Right cardiac atrium (tissue), 5 donors: ENCODE measurements at regions not wholly inside any gene's neighbourhood (a gene's known extent, or its start where the extent isn't known, plus 50 kb on each side); places are given as distances from the start of the nearest gene placed in this dataset.

Source experiments
- ATAC-seq, 2 donors: fragments of 200-7000 bp; cut with Tn5 transposase; one replicate each; pipeline versions ENCODE4 v1.8.0 to v1.9.1; 2020; ENCODE audit warnings: moderate library complexity in 2 of 2, mild to moderate bottlenecking in 1 of 2
- DNase-seq, 3 donors: peaks; one replicate each; pipeline ENCODE4 v3.0.0-alpha.2; 2020
- H3K27ac ChIP-seq: one replicate; pipeline ENCODE4 v1.5.1; 2013; ENCODE audit warnings: mild to moderate bottlenecking, low read length, control low read depth, moderate library complexity
- H3K27me3 ChIP-seq: one replicate; pipeline ENCODE4 v1.6.1; 2013; ENCODE audit not compliant: control insufficient read depth, insufficient read depth
- H3K4me1 ChIP-seq: one replicate; pipeline ENCODE4 v1.6.1; 2013; ENCODE audit warnings: low read length; ENCODE audit not compliant: control insufficient read depth, insufficient read depth
- H3K4me3 ChIP-seq: one replicate; pipeline ENCODE4 v1.5.1; 2013; ENCODE audit warnings: low read length, control low read depth
- H3K9me3 ChIP-seq: one replicate; pipeline ENCODE4 v1.6.1; 2013; ENCODE audit warnings: low read length; ENCODE audit not compliant: control insufficient read depth
- WGBS: extraction: QIAGEN DNeasy Blood & Tissue Kit; methylation state at CpG from one replicate; pipeline ENCODE4 v1.1.7; 2013; 5-methylcytosine and 5-hydroxymethylcytosine counted together
- intact Hi-C, 4 donors: fragments of 100-400 bp; cut with DNase I; formaldehyde crosslinking; loops; one replicate each; pipeline versions ENCODE4 v1.11.0 to v1.14.0; 2022 to 2023
- donor health status: healthy with polysubstance abuse.
- donor health status: DM: no; HTN: yes; CAD: no.
- donor health status: DM: no; HTN: no; CAD: no.
- donor health status: DM: no; HTN: yes; CAD: no; lungs with severe emphysema.
- donor health status: DM: yes; HTN: yes; CAD: no.

DNA sequence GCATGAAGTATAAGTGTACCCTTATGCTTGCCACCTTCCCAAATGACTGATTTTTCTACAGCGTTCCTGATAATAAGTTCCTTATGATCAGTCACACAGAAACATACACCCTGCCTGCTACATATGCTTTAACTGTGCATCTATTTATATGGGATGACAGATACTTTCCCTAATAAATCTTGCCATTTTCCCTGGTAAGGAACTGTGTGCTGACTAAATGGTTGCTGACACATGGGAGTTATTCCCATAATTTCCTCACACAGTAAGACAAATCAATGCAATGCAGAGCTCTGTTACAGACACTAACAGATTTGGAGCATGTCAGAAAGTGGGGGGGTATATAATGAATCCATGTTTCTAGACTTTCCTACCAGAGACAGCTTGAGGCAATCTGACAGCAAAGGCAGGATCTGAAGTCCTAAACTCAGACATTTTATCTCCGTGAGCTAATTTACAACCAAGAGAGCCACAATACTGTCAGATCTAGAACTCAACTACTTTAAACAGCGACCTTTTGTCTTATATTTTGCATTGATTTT lies 86.9 kb upstream of the TCF12 start:
- 80% methylated on average over 3 of the region's 3 CpGs for WGBS
- Histone ChIP-seq H3K4me3 (no peak overlapping the region), H3K4me1 (no peaks in the 10 kb centered on the region), H3K27ac (no peak overlapping the region), H3K27me3 (no peaks in the 10 kb centered on the region), H3K9me3 (no peaks in the 10 kb centered on the region)
- ATAC-seq (no peak), DNase-seq (no peak)
- intact Hi-C loops: loop anchor here in 1 of 4 donors (10.0 kb wide), 1 partner anchor 473 kb away; no protein-coding TSS in a partner anchor

DNA sequence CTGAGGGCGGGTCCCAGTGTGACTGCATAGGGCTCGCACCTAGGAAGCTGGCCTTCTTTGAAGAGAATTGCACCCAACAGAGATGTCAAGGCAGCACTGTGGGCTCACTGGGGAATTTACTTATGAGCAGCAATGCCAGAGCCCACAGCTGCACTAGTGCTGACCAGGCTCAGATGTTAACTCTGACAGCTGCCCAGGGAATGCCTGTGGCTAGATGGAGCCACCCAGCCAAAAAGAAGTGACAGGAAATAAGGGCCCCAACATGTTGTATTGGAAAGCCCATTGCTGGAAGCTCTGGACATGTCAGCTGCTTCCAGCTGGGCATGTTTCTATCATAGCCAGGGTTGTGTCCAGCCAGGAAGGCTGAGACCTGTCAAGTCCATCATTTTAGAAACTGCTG lies 90.9 kb upstream of the ZNF280D start:
- no peak overlapping the region for H3K4me3 ChIP-seq
- H3K27ac ChIP-seq: no peak overlapping the region
- H3K27me3 ChIP-seq: no peaks in the 10 kb centered on the region
- ATAC-seq (no peak), DNase-seq (no peak)
- intact Hi-C loops: loop anchor here in 2 of 4 donors (5.0 to 10.0 kb wide), 2 partner anchors 43 to 311 kb away; no protein-coding TSS in a partner anchor
- no peaks in the 10 kb centered on the region for H3K9me3 ChIP-seq
- 90% methylated on average over 2 of the region's 2 CpGs for WGBS
- H3K4me1 ChIP-seq: peaks cover 2% of the 10 kb centered on the region

DNA sequence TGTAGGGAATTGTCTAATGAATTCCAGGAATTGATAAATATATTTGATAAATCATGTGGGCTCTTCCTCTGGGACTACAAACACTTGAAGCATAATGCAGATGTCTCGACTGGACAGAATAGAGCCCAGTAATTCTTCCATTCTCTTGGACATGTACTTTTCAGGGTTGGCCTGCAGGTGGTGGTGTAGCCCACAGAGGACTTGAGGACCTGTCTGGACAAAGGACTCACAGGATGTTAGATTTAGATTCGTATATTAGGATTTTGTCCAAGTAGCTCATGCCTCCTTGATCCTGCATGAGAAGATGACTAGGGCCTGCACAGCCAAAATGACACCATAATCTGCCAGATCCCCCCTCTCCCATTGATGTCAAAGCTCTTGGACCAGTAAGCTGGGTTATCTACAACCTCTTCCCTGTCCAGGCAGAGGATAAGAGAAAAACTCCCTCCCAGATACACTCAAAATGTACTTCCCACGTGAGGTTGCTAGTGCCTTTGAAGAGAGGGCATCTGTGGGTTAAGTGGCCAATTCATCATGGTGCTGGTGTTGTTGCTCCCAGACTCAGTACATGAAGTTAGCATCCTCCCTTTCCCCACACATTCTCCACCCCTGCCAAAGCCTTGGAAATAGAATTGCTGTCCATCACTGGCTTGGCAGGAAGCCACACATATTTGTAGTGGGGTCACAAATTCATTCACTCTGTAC lies 88.6 kb upstream of the ZNF280D start:
- WGBS: 28% methylated on average over 3 of the region's 3 CpGs
- H3K4me1 ChIP-seq: peaks cover 6% of the 10 kb centered on the region
- H3K27me3 ChIP-seq: no peaks in the 10 kb centered on the region
- ATAC-seq: peak; percentile 80 to 87
- no peaks in the 10 kb centered on the region for H3K9me3 ChIP-seq
- no peak overlapping the region for H3K27ac ChIP-seq
- intact Hi-C loops: loop anchor here in 2 of 4 donors (5.0 to 10.0 kb wide), 2 partner anchors 45 to 313 kb away; no protein-coding TSS in a partner anchor
- H3K4me3 ChIP-seq: no peak overlapping the region
- DNase-seq: peak; percentile 27 to 68 (median 63)

DNA sequence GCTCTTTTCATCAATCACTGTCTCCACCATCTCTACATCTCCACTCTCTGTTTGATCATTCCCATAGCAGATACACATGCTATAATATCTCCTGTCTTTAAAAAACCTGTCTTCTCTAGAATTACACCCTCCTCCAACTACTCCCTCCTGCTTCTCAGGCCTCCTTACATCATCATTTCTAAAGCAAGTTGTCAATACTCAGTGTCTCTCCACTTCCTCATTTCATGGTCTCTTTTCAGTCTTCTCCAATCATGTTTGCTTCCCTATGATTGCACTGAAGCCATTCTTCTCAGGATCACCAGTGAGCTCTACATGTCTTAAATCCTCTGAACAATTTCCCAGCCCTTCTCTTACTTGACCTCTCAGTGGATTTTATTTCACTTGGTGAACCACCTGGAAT lies 87.0 kb upstream of the ZNF280D start:
- Histone ChIP-seq H3K27ac (no peak overlapping the region), H3K4me1 (peaks cover 6% of the 10 kb centered on the region), H3K4me3 (no peak overlapping the region), H3K9me3 (no peaks in the 10 kb centered on the region), H3K27me3 (no peaks in the 10 kb centered on the region)
- intact Hi-C loops: loop anchor here in 2 of 4 donors (5.0 to 10.0 kb wide), 2 partner anchors 47 to 314 kb away; no protein-coding TSS in a partner anchor
- DNase-seq (no peak), ATAC-seq (no peak)

DNA sequence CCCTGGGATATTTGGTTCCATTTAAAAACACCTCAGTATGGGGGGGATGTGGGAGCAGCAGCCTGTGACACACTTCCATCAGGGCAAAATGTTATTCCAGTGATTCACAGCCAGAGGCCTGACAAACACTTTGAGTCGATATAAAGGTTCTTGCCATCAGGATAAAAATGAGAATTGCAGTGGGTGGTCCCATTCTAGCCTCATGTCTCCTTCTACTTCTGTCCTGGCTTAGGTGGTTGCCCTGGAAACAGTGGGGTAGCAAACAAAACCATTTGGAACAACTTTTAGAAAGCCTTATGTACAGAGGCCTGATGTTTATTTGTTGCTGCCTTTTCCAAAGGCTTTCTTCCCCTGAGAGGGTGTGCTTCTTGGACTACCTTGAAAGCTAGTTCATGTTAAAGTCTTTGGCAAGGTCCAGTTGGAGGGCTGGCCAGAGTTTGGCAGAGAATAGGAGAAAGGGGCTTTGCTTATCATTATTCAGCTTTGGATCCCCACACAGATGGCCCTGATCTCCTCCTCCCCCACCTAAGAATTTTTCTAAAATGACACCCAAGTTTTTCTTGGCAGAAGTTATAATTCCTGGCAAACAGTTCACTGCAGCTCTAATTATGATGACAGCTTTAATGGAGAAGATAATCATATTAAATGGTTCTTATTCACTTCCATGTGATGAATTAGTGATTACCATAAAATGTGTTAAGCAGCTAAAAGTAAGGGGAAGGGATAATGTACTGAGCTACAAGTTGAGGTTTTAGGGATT lies 84.2 kb upstream of the ZNF280D start:
- no peak for DNase-seq
- no peak for ATAC-seq
- H3K4me3 ChIP-seq: no peak overlapping the region
- H3K9me3 ChIP-seq: no peaks in the 10 kb centered on the region
- no peak overlapping the region for H3K27ac ChIP-seq
- WGBS: 36% methylated on average over 1 of the region's 1 CpG
- intact Hi-C loops: loop anchor here in 1 of 4 donors (10.0 kb wide), 1 partner anchor 83 kb away; the partner anchor contains the start of gene ZNF280D
- peaks cover 8% of the 10 kb centered on the region for H3K4me1 ChIP-seq
- no peaks in the 10 kb centered on the region for H3K27me3 ChIP-seq

DNA sequence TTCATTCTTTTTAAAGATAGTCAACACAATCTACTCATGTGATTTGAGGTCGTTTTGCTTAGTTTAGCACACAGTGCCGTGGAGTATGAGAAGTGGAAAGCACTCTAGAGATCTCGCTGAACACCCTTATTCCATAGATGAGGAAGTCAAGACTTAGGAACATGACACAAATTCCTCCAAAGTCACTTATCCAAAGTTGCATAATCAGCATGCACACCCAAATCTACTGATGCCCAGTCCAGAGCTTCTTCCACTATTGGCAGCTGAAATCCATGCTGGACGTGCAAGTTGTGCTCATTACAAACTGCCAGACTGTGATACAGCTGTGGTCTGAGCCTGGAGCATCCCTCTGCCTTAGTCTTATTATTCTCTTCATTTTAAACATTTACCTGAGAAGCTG lies 83.5 kb upstream of the ZNF280D start:
- Histone ChIP-seq H3K9me3 (no peaks in the 10 kb centered on the region), H3K27ac (no peak overlapping the region), H3K4me1 (peaks cover 7% of the 10 kb centered on the region), H3K4me3 (no peak overlapping the region), H3K27me3 (no peaks in the 10 kb centered on the region)
- intact Hi-C loops: loop anchor here in 1 of 4 donors (10.0 kb wide), 1 partner anchor 82 kb away; the partner anchor contains the start of gene ZNF280D
- no peak for ATAC-seq
- WGBS: 75% methylated on average over 4 of the region's 4 CpGs
- DNase-seq: no peak

DNA sequence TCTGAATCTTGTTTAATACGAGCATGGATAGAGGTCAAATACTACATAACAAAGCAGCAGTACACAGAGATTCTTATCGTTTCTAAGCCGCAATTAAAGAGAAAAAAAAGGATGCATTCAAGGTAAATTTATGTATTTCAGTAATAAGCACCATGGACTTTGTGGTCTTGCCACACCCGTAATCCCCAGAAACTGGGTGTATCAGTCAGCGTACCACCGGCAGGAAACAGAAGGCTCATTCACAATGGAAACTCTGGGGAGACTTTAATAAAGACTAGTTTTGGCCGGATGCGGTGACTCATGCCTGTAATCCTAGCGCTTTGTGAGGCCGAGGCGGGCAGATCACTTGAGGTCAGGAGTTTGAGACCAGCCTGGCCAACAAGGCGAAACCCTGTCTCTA lies 81.9 kb upstream of the ZNF280D start:
- WGBS: 70% methylated on average over 12 of the region's 12 CpGs
- ATAC-seq: peak in 1 of 2 donors; percentile 42
- intact Hi-C loops: loop anchor here in 1 of 4 donors (10.0 kb wide), 1 partner anchor 80 kb away; the partner anchor contains the start of gene ZNF280D
- Histone ChIP-seq H3K9me3 (no peaks in the 10 kb centered on the region), H3K27ac (no peak overlapping the region), H3K27me3 (no peaks in the 10 kb centered on the region), H3K4me1 (peaks cover 7% of the 10 kb centered on the region), H3K4me3 (no peak overlapping the region)
- DNase-seq: peak in 1 of 3 donors; percentile 24

DNA sequence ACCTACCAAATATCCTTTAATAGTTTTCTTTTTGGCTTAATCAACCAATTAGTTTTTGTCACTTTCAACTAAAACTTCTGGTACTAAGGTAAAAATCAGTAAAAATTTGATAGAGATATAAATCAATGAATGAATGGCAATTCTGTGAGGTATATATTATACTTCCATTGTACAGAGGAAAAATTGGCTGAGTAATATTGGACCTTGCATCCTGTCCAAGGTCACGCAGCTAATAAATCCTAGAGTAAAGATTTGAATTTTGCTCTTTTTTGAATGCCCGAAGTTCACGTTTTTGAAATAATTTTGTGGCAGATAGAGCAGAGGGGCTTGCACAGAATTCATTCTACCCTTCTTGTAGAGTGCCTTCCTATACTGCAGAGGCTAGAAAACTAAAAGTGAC lies 81.1 kb upstream of the ZNF280D start:
- ATAC-seq (no peak), DNase-seq (no peak)
- intact Hi-C loops: loop anchor here in 1 of 4 donors (10.0 kb wide), 1 partner anchor 80 kb away; the partner anchor contains the start of gene ZNF280D
- peaks cover 7% of the 10 kb centered on the region for H3K4me1 ChIP-seq
- H3K27me3 ChIP-seq: no peaks in the 10 kb centered on the region
- H3K9me3 ChIP-seq: no peaks in the 10 kb centered on the region
- H3K27ac ChIP-seq: no peak overlapping the region
- 98% methylated on average over 3 of the region's 3 CpGs for WGBS
- H3K4me3 ChIP-seq: no peak overlapping the region

DNA sequence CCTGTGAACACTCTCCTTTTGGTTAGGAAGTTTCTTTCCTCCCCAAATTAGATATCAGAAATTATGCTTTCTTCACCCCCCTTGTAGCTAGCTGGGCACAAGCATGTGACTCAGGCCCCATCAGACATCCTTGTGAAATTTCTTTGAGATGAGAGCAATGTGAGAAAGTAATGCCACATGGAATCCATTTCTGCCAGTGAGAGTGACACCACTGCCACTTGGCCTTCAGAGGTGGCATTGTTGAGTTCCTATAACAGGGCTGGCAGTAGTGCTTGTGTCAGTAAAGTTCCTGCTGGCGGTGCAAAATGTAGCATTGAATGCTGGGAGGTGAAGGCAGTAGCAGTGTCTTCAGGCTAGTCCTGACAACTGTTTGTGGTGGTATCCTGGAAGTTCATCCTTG lies 80.7 kb upstream of the ZNF280D start:
- WGBS: 0% methylated on average over 1 of the region's 1 CpG
- intact Hi-C loops: loop anchor here in 1 of 4 donors (10.0 kb wide), 1 partner anchor 79 kb away; the partner anchor contains the start of gene ZNF280D
- H3K27ac ChIP-seq: no peak overlapping the region

DNA sequence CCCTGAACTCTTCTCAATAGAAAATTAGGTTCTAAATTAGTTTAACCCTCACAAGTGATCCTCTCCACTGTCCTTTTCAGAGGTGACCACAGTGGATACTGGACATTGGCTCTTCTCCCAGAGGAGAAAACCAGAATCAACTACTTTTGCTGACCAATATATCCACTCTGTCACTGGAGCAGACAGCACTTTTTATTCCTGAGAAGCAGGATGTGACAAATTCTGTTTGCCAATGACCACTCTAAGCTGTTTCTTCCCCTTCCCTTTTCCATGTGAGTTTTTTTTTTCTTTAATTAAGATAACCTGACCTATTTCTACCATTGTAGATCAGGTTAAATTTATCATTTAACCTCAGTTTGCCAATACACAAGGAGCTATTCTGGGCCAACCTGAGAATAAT lies 79.7 kb upstream of the ZNF280D start:
- no peaks in the 10 kb centered on the region for H3K9me3 ChIP-seq
- DNase-seq (no peak), ATAC-seq (peak; percentile 16 to 28)
- H3K27ac ChIP-seq: no peak overlapping the region
- H3K4me3 ChIP-seq: no peak overlapping the region
- no peaks in the 10 kb centered on the region for H3K27me3 ChIP-seq
- peaks cover 7% of the 10 kb centered on the region for H3K4me1 ChIP-seq
- intact Hi-C loops: loop anchor here in 1 of 4 donors (10.0 kb wide), 1 partner anchor 78 kb away; the partner anchor contains the start of gene ZNF280D

More for the DNA sequence above, 80.7 kb upstream of the ZNF280D start:
- peaks cover 7% of the 10 kb centered on the region for H3K4me1 ChIP-seq
- no peaks in the 10 kb centered on the region for H3K27me3 ChIP-seq
- H3K9me3 ChIP-seq: no peaks in the 10 kb centered on the region
- H3K4me3 ChIP-seq: no peak overlapping the region
- ATAC-seq (peak in 1 of 2 donors; percentile 10), DNase-seq (no peak)
